GM12891 (cell line): ENCODE measurements at regions not wholly inside any gene's neighbourhood (a gene's known extent, or its start where the extent isn't known, plus 50 kb on each side); places are given as distances from the start of the nearest gene placed in this dataset.

Source experiments
- PAX5 ChIP-seq: IDR thresholded peaks from 2 replicates; pipeline ENCODE4 v1.6.1; 2011; ENCODE audit warnings: low read length, moderate library complexity, mild to moderate bottlenecking; ENCODE audit not compliant: insufficient read depth, severe bottlenecking
- POLR2A ChIP-seq: IDR thresholded peaks from 2 replicates; pipeline ENCODE4 v1.6.1; 2011; ENCODE audit warnings: low read depth, low read length, control low read depth
- POLR2AphosphoS5 ChIP-seq: IDR thresholded peaks from 2 replicates; pipeline ENCODE4 v1.6.1; 2011; ENCODE audit warnings: low read depth, low read length, control low read depth
- POU2F2 ChIP-seq: IDR thresholded peaks from 2 replicates; pipeline ENCODE4 v1.6.1; 2011; ENCODE audit warnings: low read depth, mild to moderate bottlenecking, control low read depth, low read length, moderate library complexity
- SPI1 ChIP-seq: IDR thresholded peaks from 2 replicates; pipeline ENCODE4 v1.6.1; 2011; ENCODE audit warnings: low read depth, low read length, control low read depth
- TAF1 ChIP-seq: IDR thresholded peaks from 2 replicates; pipeline ENCODE4 v1.6.1; 2011; ENCODE audit warnings: low read depth, low read length, control low read depth

- TF ChIP-seq TAF1, result no peak
- no peak for TF ChIP-seq POLR2AphosphoS5
- TF ChIP-seq POLR2A, result no peak
- TF ChIP-seq SPI1, result no peak
- no peak for TF ChIP-seq POU2F2
- no peak for TF ChIP-seq PAX5
These were observed 66.4 kb upstream of the CCBE1 start for GRCh38 chr18:59763541-59764136.
